Sigmoid colon (tissue), 4 donors: ENCODE measurements at regions not wholly inside any gene's neighbourhood (a gene's known extent, or its start where the extent isn't known, plus 50 kb on each side); places are given as distances from the start of the nearest gene placed in this dataset.

Experiments used
- CTCF ChIP-seq, 4 experiments: fragments of 450-650 bp in 3 of 4; fragments of 200-600 bp in 1 of 4; IDR thresholded peaks; one replicate each; pipeline ENCODE4 v1.5.1; 2016 to 2019; ENCODE audit warnings: antibody characterized with exemption in 4 of 4, mild to moderate bottlenecking in 3 of 4, moderate library complexity in 2 of 4
- EP300 ChIP-seq, 4 donors: sonication (generic); formaldehyde crosslinking; IDR thresholded peaks; one replicate each; pipeline ENCODE4 v1.6.1; 2017; ENCODE audit warnings: antibody characterized with exemption in 4 of 4
- POLR2A ChIP-seq, 2 donors: fragments of 450-650 bp; IDR thresholded peaks; one replicate each; pipeline ENCODE4 v1.6.1; 2016; ENCODE audit warnings: antibody characterized with exemption in 2 of 2, mild to moderate bottlenecking in 2 of 2, moderate library complexity in 2 of 2
- POLR2AphosphoS5 ChIP-seq, 4 donors: sonication (generic); formaldehyde crosslinking; IDR thresholded peaks; one replicate each; pipeline ENCODE4 v1.6.1; 2017; ENCODE audit warnings: antibody characterized with exemption in 4 of 4

- TF ChIP-seq CTCF (IDR thresholded peaks at IDR 0.05) (no peak), EP300 (IDR thresholded peaks at IDR 0.05) (no peak), POLR2AphosphoS5 (IDR thresholded peaks at IDR 0.05) (no peak), POLR2A (IDR thresholded peaks at IDR 0.05) (no peak)
Observed at GRCh38 chr16:54875443-54875842, 55.2 kb upstream of the IRX5 start.
